ENCODE measurements at regions not wholly inside any gene's neighbourhood (a gene's known extent, or its start where the extent isn't known, plus 50 kb on each side); places are given as distances from the start of the nearest gene placed in this dataset.

GRCh38 chr14:104439625-104440024 lies 139.9 kb upstream of the C14orf180 start:
- TF ChIP-seq JUND (IDR thresholded peaks at IDR 0.05) (no peak), CTCF (IDR thresholded peaks at IDR 0.05; ENCODE audit: low read depth, low read length, missing input control) (no peak), YY1 (IDR thresholded peaks at IDR 0.05) (no peak), GABPA (IDR thresholded peaks at IDR 0.05 in 1 of 2, conservative IDR thresholded peaks at IDR 0.05 in 1 of 2) (no peak), TAF1 (conservative IDR thresholded peaks at IDR 0.05) (no peak), MAX (IDR thresholded peaks at IDR 0.05) (no peak), FOXA1 (IDR thresholded peaks at IDR 0.05) (no peak), ATF3 (IDR thresholded peaks at IDR 0.05) (no peak)
